HepG2 (cell line): ENCODE measurements at regions not wholly inside any gene's neighbourhood (a gene's known extent, or its start where the extent isn't known, plus 50 kb on each side); places are given as distances from the start of the nearest gene placed in this dataset.

Source experiments
- ATAC-seq: fragments of 200-7000 bp; cut with Tn5 transposase; 3 replicates; pipeline ENCODE4 v1.9.1; 2020; ENCODE audit warnings: mild to moderate bottlenecking, moderate library complexity
- BruUV-seq: library from RNA; stranded (reverse); fragments of 400-500 nt; replicated peaks from 2 replicates; lab custom pipeline; 2021; lab: Mats Ljungman, UMichigan
- CTCF ChIA-PET: fragments of 300-600 bp; formaldehyde crosslinking; extraction: SDS; loops from one replicate; lab custom pipeline; 2021; ENCODE audit warnings: low total read pairs, inconsistent platforms, low intra/inter-chr PET ratio; lab: Yijun Ruan, JAX
- POLR2A ChIA-PET: fragments of 350-600 bp; sonication (Branson Sonifier 250); formaldehyde crosslinking; loops from one replicate; lab custom pipeline; 2020; ENCODE audit warnings: antibody characterized with exemption, inconsistent platforms; lab: Yijun Ruan, JAX
- DNase-seq: peaks from one replicate; pipeline ENCODE4 v3.0.0-alpha.2; 2015; ENCODE audit warnings: low spot score
- FAIRE-seq: peaks from 3 replicates; lab custom pipeline; 2011; peaks lifted over from hg19 to GRCh38; lab: Jason Lieb, UNC
- H2AFZ ChIP-seq: one replicate; pipeline ENCODE4 v1.6.1; 2011; ENCODE audit warnings: low read length, inconsistent platforms
- H3K27ac ChIP-seq: fragments of 300-600 bp; 3 replicates; pipeline ENCODE4 v1.8.0; 2011; ENCODE audit warnings: mixed run types, mild to moderate bottlenecking, mixed read lengths, low read length, inconsistent platforms; ENCODE audit not compliant: insufficient read depth; ENCODE audit errors: extremely low read length
- H3K27me3 ChIP-seq, 2 experiments: fragments of 200-600 bp in 1 of 2; 2 replicates in 1 of 2; 3 replicates in 1 of 2; pipeline versions ENCODE4 v1.6.0 to v1.8.0; 2011; ENCODE audit warnings: low read length in 2 of 2, mild to moderate bottlenecking in 2 of 2, moderate library complexity in 2 of 2, inconsistent platforms in 1 of 2; ENCODE audit not compliant: insufficient read depth in 2 of 2, control insufficient read depth in 1 of 2
- H3K36me3 ChIP-seq, 2 experiments: fragments of 200-600 bp in 1 of 2; replicated peaks in 1 of 2; 2 replicates in 1 of 2; 3 replicates in 1 of 2; pipeline versions ENCODE4 v1.5.1 to v1.8.0; 2011; ENCODE audit warnings: low read length in 2 of 2, inconsistent platforms in 1 of 2; ENCODE audit not compliant: insufficient read depth in 2 of 2, control insufficient read depth in 1 of 2
- H3K4me1 ChIP-seq: 2 replicates; pipeline ENCODE4 v1.5.1; 2012; ENCODE audit warnings: low read length, inconsistent platforms; ENCODE audit not compliant: insufficient read depth
- H3K4me2 ChIP-seq: 2 replicates; pipeline ENCODE4 v1.6.0; 2011; ENCODE audit warnings: low read depth, low read length, inconsistent platforms
- H3K4me3 ChIP-seq, 3 experiments: fragments of 200-600 bp in 1 of 3; sonication (generic), shearing (Covaris generic) in 1 of 3; replicated peaks in 1 of 3; 2 replicates each; pipeline ENCODE4 v1.5.1; 2011 to 2016; ENCODE audit warnings: low read length in 3 of 3, inconsistent platforms in 2 of 3, low read depth in 2 of 3, mild to moderate bottlenecking in 2 of 3, control low read depth in 1 of 3, mixed read lengths in 1 of 3; ENCODE audit not compliant: insufficient read depth in 1 of 3
- H3K79me2 ChIP-seq: one replicate; pipeline ENCODE4 v1.6.1; 2011; ENCODE audit warnings: low read length, inconsistent platforms; ENCODE audit not compliant: insufficient read depth
- H3K9ac ChIP-seq: 2 replicates; pipeline ENCODE4 v1.6.0; 2011; ENCODE audit warnings: mild to moderate bottlenecking, low read depth, low read length, inconsistent platforms; ENCODE audit not compliant: insufficient read depth
- H3K9me3 ChIP-seq: 2 replicates; pipeline ENCODE4 v1.5.1; 2012; ENCODE audit warnings: mild to moderate bottlenecking, low read length
- H4K20me1 ChIP-seq: 2 replicates; pipeline ENCODE4 v1.6.0; 2011; ENCODE audit warnings: inconsistent platforms, mild to moderate bottlenecking, low read length, moderate library complexity; ENCODE audit not compliant: insufficient read depth
- AGO1 ChIP-seq: fragments of 200-400 bp; formaldehyde crosslinking; IDR thresholded peaks from 2 replicates; pipeline ENCODE4 v1.6.1; 2017; ENCODE audit warnings: mild to moderate bottlenecking, low read depth, low read length, moderate library complexity; ENCODE audit not compliant: poor library complexity, severe bottlenecking
- ARHGAP35 ChIP-seq: sonication (generic); formaldehyde crosslinking; IDR thresholded peaks from 2 replicates; pipeline ENCODE4 v1.9.0; 2022; ENCODE audit warnings: mild to moderate bottlenecking, inconsistent platforms, moderate library complexity, missing genetic modification reagents, borderline replicate concordance
- FOSL2 ChIP-seq: sonication (generic); formaldehyde crosslinking; IDR thresholded peaks from 2 replicates; pipeline ENCODE4 v1.4.0; 2020; ENCODE audit warnings: missing genetic modification reagents
- GFI1 ChIP-seq: sonication (generic); formaldehyde crosslinking; IDR thresholded peaks from 2 replicates; pipeline ENCODE4 v1.5.0; 2020; ENCODE audit warnings: missing genetic modification reagents, mild to moderate bottlenecking, borderline replicate concordance
- HNF4A ChIP-seq: sonication (generic); formaldehyde crosslinking; IDR thresholded peaks from 2 replicates; pipeline ENCODE4 v1.4.0; 2020; ENCODE audit warnings: missing genetic modification reagents
- IRX3 ChIP-seq: sonication (generic); formaldehyde crosslinking; IDR thresholded peaks from 2 replicates; pipeline ENCODE4 v1.8.1; 2023; ENCODE audit warnings: mild to moderate bottlenecking, low read depth, missing genetic modification reagents, borderline replicate concordance
- PAXIP1 ChIP-seq: sonication (generic); formaldehyde crosslinking; conservative IDR thresholded peaks from 2 replicates; pipeline ENCODE4 v1.4.0; 2020; ENCODE audit warnings: mild to moderate bottlenecking, missing genetic modification reagents, moderate library complexity
- SOX13 ChIP-seq, 3 experiments: fragments of 450-650 bp in 1 of 3; sonication (generic) in 1 of 3; formaldehyde crosslinking in 1 of 3; IDR thresholded peaks in 2 of 3; conservative IDR thresholded peaks in 1 of 3; 2 replicates each; pipeline versions ENCODE4 v1.5.0 to v1.6.1; 2016 to 2020; ENCODE audit warnings: antibody characterized with exemption in 1 of 3, mild to moderate bottlenecking in 1 of 3, missing compliant biosample characterization in 1 of 3, missing genetic modification reagents in 1 of 3, moderate library complexity in 1 of 3
- TBX2 ChIP-seq: sonication (generic); formaldehyde crosslinking; IDR thresholded peaks from 2 replicates; pipeline ENCODE4 v1.5.0; 2020; ENCODE audit warnings: missing genetic modification reagents, mild to moderate bottlenecking, borderline replicate concordance
- TCF7L2 ChIP-seq: IDR thresholded peaks from 2 replicates; pipeline ENCODE4 v1.6.1; 2011; ENCODE audit warnings: mild to moderate bottlenecking, low read depth, low read length, moderate library complexity
- XRCC5 ChIP-seq: fragments of 200-400 bp; formaldehyde crosslinking; optimal IDR thresholded peaks from 2 replicates; pipeline ENCODE3; 2017; ENCODE audit warnings: mild to moderate bottlenecking, low read length
- ZNF329 ChIP-seq: sonication (generic); formaldehyde crosslinking; IDR thresholded peaks from 2 replicates; pipeline ENCODE4 v1.9.0; 2021; ENCODE audit warnings: low read depth, mild to moderate bottlenecking, missing genetic modification reagents
- ZNF660 ChIP-seq: sonication (generic); formaldehyde crosslinking; IDR thresholded peaks from 2 replicates; pipeline ENCODE4 v1.5.1; 2020; ENCODE audit warnings: mild to moderate bottlenecking, low read depth, missing genetic modification reagents, borderline replicate concordance
- WGBS: methylation state at CpG from one replicate; pipeline ENCODE4 v1.1.6; 2017; ENCODE audit warnings: low lambda C conversion rate; 5-methylcytosine and 5-hydroxymethylcytosine counted together
- in situ Hi-C: cut with HindIII; loops from 2 replicates; pipeline ENCODE4 v1.10.0; 2017; ENCODE audit warnings: low pct_unique_long_range_greater_than_20kb; ENCODE audit not compliant: extremely low pct_ligation_motif_present
- intact Hi-C: fragments of 100-400 bp; cut with micrococcal nuclease; formaldehyde crosslinking; loops from one replicate; pipeline ENCODE4 v1.10.0; 2022; ENCODE audit not compliant: unreplicated experiment

GRCh38 chr2:105611333-105611637 lies 133.4 kb upstream of the NCK2 start:
- POLR2A ChIA-PET = no interaction called here
- H3K9ac ChIP-seq = no peak overlapping the region
- H3K79me2 ChIP-seq = no peaks in the 10 kb centered on the region
- peaks cover 33% of the 10 kb centered on the region for H3K4me1 ChIP-seq
- peak; percentile 72 for FAIRE-seq
- no peak overlapping the region for H2AFZ ChIP-seq
- intact Hi-C loops = no loop called here
- in situ Hi-C loops = no loop called here
- WGBS = 5% methylated on average over 2 of the region's 2 CpGs
- H3K9me3 ChIP-seq = no peaks in the 10 kb centered on the region
- CTCF ChIA-PET = no interaction called here
- no peak overlapping the region for H3K4me3 ChIP-seq
- peak overlapping the region; percentile 58 for H3K4me2 ChIP-seq
- no TSS peak for BruUV-seq
- no peaks in the 10 kb centered on the region for H3K36me3 ChIP-seq
- H3K27ac ChIP-seq = no peak overlapping the region
- H3K27me3 ChIP-seq = peaks cover 0 to 9% of the 10 kb centered on the region in 2 experiments; a peak in 1 of 5 replicates
- no peaks in the 10 kb centered on the region for H4K20me1 ChIP-seq
- ATAC-seq = peak; percentile 44
- TF ChIP-seq ZNF329 (CRISPR knock-in tag) = no peak
- TF ChIP-seq, all 625 proteins: peak for 0
- peak; percentile 11 for DNase-seq

DNA sequence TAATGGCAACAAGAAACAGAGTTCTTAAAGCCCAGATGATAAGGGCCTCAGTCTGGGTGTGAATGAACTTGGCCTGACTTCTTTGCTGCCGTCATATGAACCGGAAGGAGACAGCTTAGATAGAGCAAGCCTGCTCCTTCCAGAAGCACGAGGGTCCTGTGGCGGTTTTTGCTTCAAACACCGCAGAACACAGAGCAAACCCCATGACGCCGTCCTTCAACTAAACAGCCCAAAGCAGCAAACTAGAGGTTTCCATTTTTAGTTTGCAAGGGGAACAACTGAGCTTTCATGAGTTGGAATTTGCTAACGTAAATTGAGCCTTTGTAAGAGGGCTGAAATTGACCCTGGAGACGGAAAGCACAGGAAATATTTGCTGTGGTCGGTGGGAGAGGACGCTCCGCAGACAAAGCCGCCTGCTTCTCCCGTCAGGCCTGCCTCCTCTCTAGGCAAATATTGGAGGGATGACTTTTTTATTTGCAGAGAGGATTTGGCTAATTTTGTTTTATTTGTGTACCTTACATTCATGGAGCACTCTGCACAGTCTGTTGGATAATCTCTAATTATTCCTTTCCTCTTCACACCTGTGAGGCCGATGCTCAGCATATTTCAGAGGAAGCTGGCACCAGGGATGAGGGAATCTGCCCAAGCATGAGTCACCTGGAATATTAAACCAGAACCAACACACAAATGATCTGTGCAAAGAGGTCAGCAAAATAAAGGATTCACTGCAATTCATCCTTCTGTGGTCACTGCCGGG lies 134.0 kb upstream of the NCK2 start:
- Histone ChIP-seq H4K20me1 (no peaks in the 10 kb centered on the region), H3K9me3 (no peaks in the 10 kb centered on the region), H3K4me2 (peak overlapping the region; percentile 58), H3K27ac (no peak overlapping the region), H3K4me1 (peaks cover 33% of the 10 kb centered on the region), H2AFZ (no peak overlapping the region), H3K4me3 (0 out of 6 replicates have a peak overlapping the region, but pooled peaks of 1 of the 3 experiments have one; percentile 4), H3K79me2 (no peaks in the 10 kb centered on the region), H3K27me3 (peaks cover 0 to 4% of the 10 kb centered on the region in 2 experiments; a peak in 1 of 5 replicates), H3K9ac (no peak overlapping the region), H3K36me3 (no peaks in the 10 kb centered on the region)
- intact Hi-C loops = no loop called here
- in situ Hi-C loops = no loop called here
- ChIA-PET POLR2A (no interaction called here), CTCF (no interaction called here)
- ATAC-seq = peak; percentile 78
- WGBS = 23% methylated on average over 16 of the region's 16 CpGs
- peak; percentile 32 for FAIRE-seq
- DNase-seq = peak; percentile 60
- no TSS peak for BruUV-seq
- no peak for TF ChIP-seq TCF7L2
- no peak for TF ChIP-seq IRX3 (CRISPR knock-in tag)
- 0 out of 2 replicates have a peak, but pooled peaks have one; percentile 15 for TF ChIP-seq PAXIP1 (CRISPR knock-in tag)
- TF ChIP-seq SOX13 (IDR thresholded peaks at IDR 0.05) = no peak
- peak in 1 of 2 experiments; percentile 26; a peak in 1 of 4 replicates for TF ChIP-seq SOX13 (CRISPR knock-in tag; conservative IDR thresholded peaks at IDR 0.05 in 1 of 2, IDR thresholded peaks at IDR 0.05 in 1 of 2)
- TF ChIP-seq ZNF660 = no peak
- TF ChIP-seq ARHGAP35 = no peak
- TF ChIP-seq GFI1 (CRISPR knock-in tag) = 0 out of 2 replicates have a peak, but pooled peaks have one; percentile 20
- no peak for TF ChIP-seq HNF4A (CRISPR knock-in tag)
- TF ChIP-seq AGO1 = no peak
- TF ChIP-seq TBX2 = peak; percentile 63; the same call in 1 of the 2 replicates
- TF ChIP-seq XRCC5 = peak; percentile 15
- TF ChIP-seq FOSL2 (CRISPR knock-in tag) = 0 out of 2 replicates have a peak, but pooled peaks have one; percentile 16
